Liver (tissue), 8 donors: ENCODE measurements at regions not wholly inside any gene's neighbourhood (a gene's known extent, or its start where the extent isn't known, plus 50 kb on each side); places are given as distances from the start of the nearest gene placed in this dataset.

Experiments used
- DNase-seq: peaks from one replicate; pipeline ENCODE4 v3.0.0-alpha.2; 2017; ENCODE audit warnings: low spot score
- H3K27ac ChIP-seq, 2 donors: one replicate each; pipeline ENCODE4 v1.7.0; 2013; ENCODE audit warnings: inconsistent platforms in 2 of 2, low read length in 2 of 2, control low read depth in 1 of 2, low read depth in 1 of 2, mild to moderate bottlenecking in 1 of 2
- H3K27me3 ChIP-seq, 4 donors: one replicate each; pipeline versions ENCODE4 v1.6.1 to v1.7.0; 2013; ENCODE audit warnings: low read length in 3 of 4, inconsistent platforms in 1 of 4, mild to moderate bottlenecking in 1 of 4, moderate library complexity in 1 of 4; ENCODE audit not compliant: control insufficient read depth in 4 of 4, insufficient read depth in 4 of 4
- H3K36me3 ChIP-seq, 4 donors: one replicate each; pipeline versions ENCODE4 v1.6.1 to v1.7.0; 2013; ENCODE audit warnings: low read length in 3 of 4, mild to moderate bottlenecking in 3 of 4, low read depth in 1 of 4, moderate library complexity in 1 of 4; ENCODE audit not compliant: control insufficient read depth in 4 of 4, insufficient read depth in 3 of 4
- H3K4me1 ChIP-seq, 4 donors: one replicate each; pipeline versions ENCODE4 v1.6.1 to v1.7.0; 2013; ENCODE audit warnings: low read length in 3 of 4, mild to moderate bottlenecking in 3 of 4, moderate library complexity in 1 of 4; ENCODE audit not compliant: control insufficient read depth in 4 of 4, insufficient read depth in 4 of 4
- H3K4me3 ChIP-seq, 3 donors: one replicate each; pipeline versions ENCODE4 v1.6.1 to v1.7.0; 2013; ENCODE audit warnings: low read length in 3 of 3, control low read depth in 1 of 3, low read depth in 1 of 3, mild to moderate bottlenecking in 1 of 3
- H3K9ac ChIP-seq, 2 donors: one replicate each; pipeline ENCODE4 v1.7.0; 2013; ENCODE audit warnings: low read length in 2 of 2, mild to moderate bottlenecking in 2 of 2, moderate library complexity in 2 of 2, control low read depth in 1 of 2, low read depth in 1 of 2
- H3K9me3 ChIP-seq, 4 donors: one replicate each; pipeline versions ENCODE4 v1.6.1 to v1.7.0; 2013; ENCODE audit warnings: low read length in 3 of 4; ENCODE audit not compliant: control insufficient read depth in 4 of 4
- EGR1 ChIP-seq, 2 donors: IDR thresholded peaks; 2 replicates each; pipeline ENCODE4 v1.6.1; 2016 to 2018; ENCODE audit warnings: antibody characterized with exemption in 2 of 2, low read depth in 2 of 2
- FOXA1 ChIP-seq: IDR thresholded peaks from 2 replicates; pipeline ENCODE4 v1.6.1; 2016; ENCODE audit warnings: antibody characterized with exemption
- FOXA2 ChIP-seq: IDR thresholded peaks from 2 replicates; pipeline ENCODE4 v1.6.1; 2016; ENCODE audit warnings: antibody characterized with exemption
- GABPA ChIP-seq, 2 donors: IDR thresholded peaks in 1 of 2; conservative IDR thresholded peaks in 1 of 2; 2 replicates each; pipeline ENCODE4 v1.6.1; 2016; ENCODE audit warnings: antibody characterized with exemption in 2 of 2, mild to moderate bottlenecking in 1 of 2, moderate library complexity in 1 of 2
- HNF4A ChIP-seq, 2 donors: conservative IDR thresholded peaks; 2 replicates each; pipeline ENCODE4 v1.6.1; 2016; ENCODE audit warnings: antibody characterized with exemption in 2 of 2, mild to moderate bottlenecking in 2 of 2
- HNF4G ChIP-seq: IDR thresholded peaks from 2 replicates; pipeline ENCODE4 v1.6.1; 2016; ENCODE audit warnings: antibody characterized with exemption
- JUND ChIP-seq, 2 donors: IDR thresholded peaks; 2 replicates each; pipeline ENCODE4 v1.6.1; 2016; ENCODE audit warnings: antibody characterized with exemption in 2 of 2
- NR2F2 ChIP-seq: IDR thresholded peaks from 2 replicates; pipeline ENCODE4 v1.6.1; 2016; ENCODE audit warnings: antibody characterized with exemption
- RAD21 ChIP-seq, 2 donors: IDR thresholded peaks; 2 replicates each; pipeline ENCODE4 v1.6.1; 2016; ENCODE audit warnings: antibody characterized with exemption in 2 of 2, mild to moderate bottlenecking in 2 of 2
- RXRA ChIP-seq, 2 donors: IDR thresholded peaks; 2 replicates each; pipeline ENCODE4 v1.6.1; 2017 to 2018; ENCODE audit warnings: antibody characterized with exemption in 2 of 2, mild to moderate bottlenecking in 1 of 2
- SP1 ChIP-seq: IDR thresholded peaks from 2 replicates; pipeline ENCODE4 v1.6.1; 2018; ENCODE audit warnings: antibody characterized with exemption, mild to moderate bottlenecking
- TAF1 ChIP-seq: conservative IDR thresholded peaks from 2 replicates; pipeline ENCODE4 v1.6.1; 2016; ENCODE audit warnings: antibody characterized with exemption, mild to moderate bottlenecking
- YY1 ChIP-seq: IDR thresholded peaks from 2 replicates; pipeline ENCODE4 v1.6.1; 2016; ENCODE audit warnings: antibody characterized with exemption, mild to moderate bottlenecking
- WGBS: extraction: QIAGEN DNeasy Blood & Tissue Kit; methylation state at CpG from one replicate; pipeline ENCODE4 v1.1.7; 2013; 5-methylcytosine and 5-hydroxymethylcytosine counted together
- TF ChIP-seq, protein P1 (sequence below): fragments of 150-350 bp; IDR thresholded peaks from 2 replicates; pipeline ENCODE4 v1.5.1; 2017; ENCODE audit warnings: improper control_type of control experiment, low read depth, low read length; ENCODE audit not compliant: missing input control
- TF ChIP-seq, protein P2 (sequence below): IDR thresholded peaks from 2 replicates; pipeline ENCODE4 v1.6.1; 2016; ENCODE audit warnings: antibody characterized with exemption
- TF ChIP-seq, protein P3 (sequence below): IDR thresholded peaks from 2 replicates; pipeline ENCODE4 v1.6.1; 2016; ENCODE audit warnings: antibody characterized with exemption
- TF ChIP-seq, protein P4 (sequence below): IDR thresholded peaks from 2 replicates; pipeline ENCODE4 v1.6.1; 2016; ENCODE audit warnings: antibody characterized with exemption
- donor health status: healthy.
- donor health status: healthy.
- donor health status: healthy.
- donor health status: healthy.
- donor health status: healthy.

- TF ChIP-seq HNF4A (conservative IDR thresholded peaks at IDR 0.05): no peak
These were observed 127.3 kb downstream of the NCOR2 start (continued) for GRCh38 chr12:124440031-124440626.

- no peak for TF ChIP-seq YY1
- H3K36me3 ChIP-seq: peaks cover 0 to 10% (median under 1%) of the 10 kb centered on the region in 4 donors
- DNase-seq: no peak
- no peaks in the 10 kb centered on the region for H3K9me3 ChIP-seq
- no peak overlapping the region for H3K27ac ChIP-seq
- WGBS: 89% methylated on average over 8 of the region's 8 CpGs
- no peaks in the 10 kb centered on the region for H3K27me3 ChIP-seq
- H3K4me3 ChIP-seq: no peak overlapping the region
- no peak overlapping the region for H3K9ac ChIP-seq
- peaks cover 0 to under 1% (median 0%) of the 10 kb centered on the region in 4 donors for H3K4me1 ChIP-seq
These were observed 128.9 kb downstream of the NCOR2 start for GRCh38 chr12:124438437-124439056.

- TF ChIP-seq NR2F2 (no peak), HNF4A (conservative IDR thresholded peaks at IDR 0.05) (no peak), RAD21 (IDR thresholded peaks at IDR 0.05) (no peak), EGR1 (IDR thresholded peaks at IDR 0.05; ENCODE audit: low read depth in 2 of 2) (no peak), JUND (IDR thresholded peaks at IDR 0.05) (no peak), FOXA1 (no peak), RXRA (IDR thresholded peaks at IDR 0.05) (no peak), FOXA2 (no peak), HNF4G (no peak), GABPA (IDR thresholded peaks at IDR 0.05 in 1 of 2, conservative IDR thresholded peaks at IDR 0.05 in 1 of 2) (no peak), YY1 (no peak), SP1 (no peak), TAF1 (no peak)
- TF ChIP-seq, protein P1, sequence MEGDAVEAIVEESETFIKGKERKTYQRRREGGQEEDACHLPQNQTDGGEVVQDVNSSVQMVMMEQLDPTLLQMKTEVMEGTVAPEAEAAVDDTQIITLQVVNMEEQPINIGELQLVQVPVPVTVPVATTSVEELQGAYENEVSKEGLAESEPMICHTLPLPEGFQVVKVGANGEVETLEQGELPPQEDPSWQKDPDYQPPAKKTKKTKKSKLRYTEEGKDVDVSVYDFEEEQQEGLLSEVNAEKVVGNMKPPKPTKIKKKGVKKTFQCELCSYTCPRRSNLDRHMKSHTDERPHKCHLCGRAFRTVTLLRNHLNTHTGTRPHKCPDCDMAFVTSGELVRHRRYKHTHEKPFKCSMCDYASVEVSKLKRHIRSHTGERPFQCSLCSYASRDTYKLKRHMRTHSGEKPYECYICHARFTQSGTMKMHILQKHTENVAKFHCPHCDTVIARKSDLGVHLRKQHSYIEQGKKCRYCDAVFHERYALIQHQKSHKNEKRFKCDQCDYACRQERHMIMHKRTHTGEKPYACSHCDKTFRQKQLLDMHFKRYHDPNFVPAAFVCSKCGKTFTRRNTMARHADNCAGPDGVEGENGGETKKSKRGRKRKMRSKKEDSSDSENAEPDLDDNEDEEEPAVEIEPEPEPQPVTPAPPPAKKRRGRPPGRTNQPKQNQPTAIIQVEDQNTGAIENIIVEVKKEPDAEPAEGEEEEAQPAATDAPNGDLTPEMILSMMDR: no peak
- TF ChIP-seq, protein P2, sequence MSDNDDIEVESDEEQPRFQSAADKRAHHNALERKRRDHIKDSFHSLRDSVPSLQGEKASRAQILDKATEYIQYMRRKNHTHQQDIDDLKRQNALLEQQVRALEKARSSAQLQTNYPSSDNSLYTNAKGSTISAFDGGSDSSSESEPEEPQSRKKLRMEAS: no peak
- TF ChIP-seq, protein P3, sequence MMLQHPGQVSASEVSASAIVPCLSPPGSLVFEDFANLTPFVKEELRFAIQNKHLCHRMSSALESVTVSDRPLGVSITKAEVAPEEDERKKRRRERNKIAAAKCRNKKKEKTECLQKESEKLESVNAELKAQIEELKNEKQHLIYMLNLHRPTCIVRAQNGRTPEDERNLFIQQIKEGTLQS: no peak
- TF ChIP-seq, protein P4, sequence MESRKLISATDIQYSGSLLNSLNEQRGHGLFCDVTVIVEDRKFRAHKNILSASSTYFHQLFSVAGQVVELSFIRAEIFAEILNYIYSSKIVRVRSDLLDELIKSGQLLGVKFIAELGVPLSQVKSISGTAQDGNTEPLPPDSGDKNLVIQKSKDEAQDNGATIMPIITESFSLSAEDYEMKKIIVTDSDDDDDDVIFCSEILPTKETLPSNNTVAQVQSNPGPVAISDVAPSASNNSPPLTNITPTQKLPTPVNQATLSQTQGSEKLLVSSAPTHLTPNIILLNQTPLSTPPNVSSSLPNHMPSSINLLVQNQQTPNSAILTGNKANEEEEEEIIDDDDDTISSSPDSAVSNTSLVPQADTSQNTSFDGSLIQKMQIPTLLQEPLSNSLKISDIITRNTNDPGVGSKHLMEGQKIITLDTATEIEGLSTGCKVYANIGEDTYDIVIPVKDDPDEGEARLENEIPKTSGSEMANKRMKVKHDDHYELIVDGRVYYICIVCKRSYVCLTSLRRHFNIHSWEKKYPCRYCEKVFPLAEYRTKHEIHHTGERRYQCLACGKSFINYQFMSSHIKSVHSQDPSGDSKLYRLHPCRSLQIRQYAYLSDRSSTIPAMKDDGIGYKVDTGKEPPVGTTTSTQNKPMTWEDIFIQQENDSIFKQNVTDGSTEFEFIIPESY: no peak
- no peaks in the 10 kb centered on the region for H3K27me3 ChIP-seq
- H3K9me3 ChIP-seq: no peaks in the 10 kb centered on the region
- no peak for DNase-seq
- no peak overlapping the region for H3K4me3 ChIP-seq
- H3K4me1 ChIP-seq: peaks cover 0 to 4% (median 1%) of the 10 kb centered on the region in 4 donors
- no peak overlapping the region for H3K9ac ChIP-seq
- no peak overlapping the region for H3K27ac ChIP-seq
- 92% methylated on average over 36 of the region's 36 CpGs for WGBS
- H3K36me3 ChIP-seq: peaks cover 0 to 5% (median under 1%) of the 10 kb centered on the region in 4 donors
These were observed 129.6 kb downstream of the NCOR2 start for GRCh38 chr12:124437617-124438436.
